PC-9 (cell line): ENCODE measurements at regions not wholly inside any gene's neighbourhood (a gene's known extent, or its start where the extent isn't known, plus 50 kb on each side); places are given as distances from the start of the nearest gene placed in this dataset.

Experiments
- BruUV-seq: library from RNA; stranded (reverse); fragments of 400-500 nt; replicated peaks from 2 replicates; lab custom pipeline; 2021; lab: Mats Ljungman, UMichigan
- CTCF ChIA-PET: fragments of 300-600 bp; sonication (Branson Sonifier 250); formaldehyde crosslinking; loops from one replicate; lab custom pipeline; 2022; ENCODE audit warnings: antibody characterized with exemption; lab: Charles Lee
- POLR2A ChIA-PET: fragments of 300-600 bp; sonication (Branson Sonifier 250); formaldehyde crosslinking; loops from one replicate; lab custom pipeline; 2022; ENCODE audit warnings: antibody characterized with exemption; ENCODE audit not compliant: unreplicated experiment; lab: Charles Lee
- DNase-seq, 2 experiments: peaks; one replicate each; pipeline versions ENCODE4 v3.0.0 to v3.0.0-alpha.2; 2015 to 2022; ENCODE audit warnings: mixed read lengths in 1 of 2
- H2AFZ ChIP-seq: fragments of 200-600 bp; sonication (generic); 2 replicates; pipeline ENCODE4 v1.8.1; 2017; ENCODE audit warnings: antibody characterized with exemption
- H3F3A ChIP-seq: fragments of 200-600 bp; sonication (generic); 2 replicates; pipeline ENCODE4 v1.8.1; 2017; ENCODE audit warnings: antibody characterized with exemption, mild to moderate bottlenecking, low read depth; ENCODE audit not compliant: insufficient read depth
- H3K27ac ChIP-seq: fragments of 200-600 bp; sonication (generic); 2 replicates; pipeline ENCODE4 v1.6.1; 2016; ENCODE audit warnings: mixed run types
- H3K27me3 ChIP-seq: fragments of 200-600 bp; sonication (generic); 2 replicates; pipeline ENCODE4 v1.6.1; 2016; ENCODE audit warnings: low read depth, mixed run types; ENCODE audit not compliant: insufficient read depth
- H3K36me3 ChIP-seq: fragments of 200-600 bp; sonication (generic); 2 replicates; pipeline ENCODE4 v1.6.1; 2016; ENCODE audit warnings: low read depth, mixed run types
- H3K4me1 ChIP-seq: fragments of 200-600 bp; sonication (generic); replicated peaks from 2 replicates; pipeline ENCODE4 v1.6.1; 2016; ENCODE audit warnings: mixed run types; ENCODE audit not compliant: insufficient read depth
- H3K4me2 ChIP-seq: fragments of 200-600 bp; sonication (generic); 2 replicates; pipeline ENCODE4 v1.6.1; 2017; ENCODE audit warnings: mixed run types
- H3K4me3 ChIP-seq: fragments of 200-600 bp; sonication (generic); 2 replicates; pipeline ENCODE4 v1.6.1; 2016; ENCODE audit warnings: mixed run types
- H3K79me2 ChIP-seq: fragments of 200-600 bp; sonication (generic); 2 replicates; pipeline ENCODE4 v1.6.1; 2017; ENCODE audit warnings: low read depth, mixed run types
- H3K9me2 ChIP-seq: fragments of 200-600 bp; sonication (generic); 2 replicates; pipeline ENCODE4 v1.8.1; 2017; ENCODE audit warnings: mild to moderate bottlenecking; ENCODE audit not compliant: insufficient read depth
- H3K9me3 ChIP-seq: fragments of 200-600 bp; sonication (generic); 2 replicates; pipeline ENCODE4 v1.8.1; 2016; ENCODE audit warnings: low read depth; ENCODE audit not compliant: insufficient read depth
- H4K20me1 ChIP-seq: fragments of 200-600 bp; sonication (generic); 2 replicates; pipeline ENCODE4 v1.8.1; 2017; ENCODE audit not compliant: insufficient read depth
- EZH2 ChIP-seq: fragments of 200-600 bp; sonication (generic); IDR thresholded peaks from 2 replicates; pipeline ENCODE4 v1.8.0; 2017; ENCODE audit warnings: antibody characterized with exemption, low read depth
- intact Hi-C: fragments of 100-400 bp; cut with micrococcal nuclease; formaldehyde crosslinking; loops from one replicate; pipeline ENCODE4 v1.10.0; 2022; ENCODE audit not compliant: unreplicated experiment
- TF ChIP-seq, protein P1 (sequence below): fragments of 200-600 bp; sonication (generic); conservative IDR thresholded peaks from 2 replicates; pipeline ENCODE4 v1.6.1; 2017; ENCODE audit warnings: mixed run types, antibody characterized with exemption, mild to moderate bottlenecking, moderate library complexity

DNA sequence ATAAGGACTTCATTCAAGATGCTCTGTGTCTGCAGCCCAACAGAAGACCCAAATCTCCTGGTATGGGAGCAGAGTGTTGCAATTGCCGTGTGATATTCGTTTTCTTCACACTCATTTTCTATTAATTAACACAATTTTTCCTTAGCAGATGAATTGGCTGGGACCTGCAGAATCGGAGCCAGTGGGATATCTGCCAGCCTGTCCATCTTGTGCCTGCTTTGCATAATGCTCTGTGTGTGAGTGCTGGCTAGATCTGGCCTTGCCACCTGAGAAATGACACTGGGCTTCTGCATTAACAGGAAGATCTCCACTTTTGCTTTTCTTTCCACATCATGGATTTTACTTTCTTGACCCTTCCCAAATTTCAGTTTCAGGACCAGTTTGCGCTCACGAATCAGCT, 70.4 kb upstream of the GPR158 start:
- intact Hi-C loops, result no loop called here
- H3F3A ChIP-seq, result no peaks in the 10 kb centered on the region
- no peaks in the 10 kb centered on the region for H4K20me1 ChIP-seq
- ChIA-PET POLR2A (no interaction called here), CTCF (no interaction called here)
- DNase-seq, result no peak
- no peak overlapping the region for H3K4me3 ChIP-seq
- H3K27me3 ChIP-seq, result no peaks in the 10 kb centered on the region
- no TSS peak for BruUV-seq
- no peaks in the 10 kb centered on the region for H3K4me1 ChIP-seq
- H3K9me3 ChIP-seq, result no peaks in the 10 kb centered on the region
- H3K9me2 ChIP-seq, result no peaks in the 10 kb centered on the region
- no peaks in the 10 kb centered on the region for H3K79me2 ChIP-seq
- no peak overlapping the region for H3K4me2 ChIP-seq
- no peak overlapping the region for H2AFZ ChIP-seq
- no peak overlapping the region for H3K27ac ChIP-seq
- TF ChIP-seq EZH2, result no peak
- TF ChIP-seq, protein P1, sequence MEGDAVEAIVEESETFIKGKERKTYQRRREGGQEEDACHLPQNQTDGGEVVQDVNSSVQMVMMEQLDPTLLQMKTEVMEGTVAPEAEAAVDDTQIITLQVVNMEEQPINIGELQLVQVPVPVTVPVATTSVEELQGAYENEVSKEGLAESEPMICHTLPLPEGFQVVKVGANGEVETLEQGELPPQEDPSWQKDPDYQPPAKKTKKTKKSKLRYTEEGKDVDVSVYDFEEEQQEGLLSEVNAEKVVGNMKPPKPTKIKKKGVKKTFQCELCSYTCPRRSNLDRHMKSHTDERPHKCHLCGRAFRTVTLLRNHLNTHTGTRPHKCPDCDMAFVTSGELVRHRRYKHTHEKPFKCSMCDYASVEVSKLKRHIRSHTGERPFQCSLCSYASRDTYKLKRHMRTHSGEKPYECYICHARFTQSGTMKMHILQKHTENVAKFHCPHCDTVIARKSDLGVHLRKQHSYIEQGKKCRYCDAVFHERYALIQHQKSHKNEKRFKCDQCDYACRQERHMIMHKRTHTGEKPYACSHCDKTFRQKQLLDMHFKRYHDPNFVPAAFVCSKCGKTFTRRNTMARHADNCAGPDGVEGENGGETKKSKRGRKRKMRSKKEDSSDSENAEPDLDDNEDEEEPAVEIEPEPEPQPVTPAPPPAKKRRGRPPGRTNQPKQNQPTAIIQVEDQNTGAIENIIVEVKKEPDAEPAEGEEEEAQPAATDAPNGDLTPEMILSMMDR, result no peak
- no peaks in the 10 kb centered on the region for H3K36me3 ChIP-seq

DNA sequence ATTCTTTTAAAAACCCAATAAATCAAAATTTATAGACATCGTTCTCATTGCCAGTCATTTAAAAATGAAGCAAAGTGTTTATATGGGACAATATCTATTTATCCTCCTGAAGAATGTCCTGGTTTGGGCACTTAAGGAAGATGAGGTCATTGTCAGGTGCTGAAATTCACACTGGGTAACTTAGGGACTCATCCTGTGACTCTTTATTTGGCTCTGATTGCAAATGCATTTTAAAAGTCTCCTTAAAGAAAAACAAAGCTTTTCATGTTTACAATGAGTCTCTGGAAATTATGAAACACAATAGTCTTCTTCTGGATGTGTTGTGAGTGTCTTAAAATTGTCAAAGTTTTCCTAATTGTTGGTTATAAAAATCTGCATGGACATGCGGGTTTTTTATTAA, 69.5 kb upstream of the GPR158 start:
- Histone ChIP-seq H3K79me2 (no peaks in the 10 kb centered on the region), H3K4me2 (no peak overlapping the region), H3F3A (no peaks in the 10 kb centered on the region), H4K20me1 (no peaks in the 10 kb centered on the region), H3K9me3 (no peaks in the 10 kb centered on the region), H3K4me3 (no peak overlapping the region), H2AFZ (no peak overlapping the region), H3K4me1 (no peaks in the 10 kb centered on the region), H3K9me2 (no peaks in the 10 kb centered on the region), H3K27me3 (no peaks in the 10 kb centered on the region), H3K27ac (no peak overlapping the region), H3K36me3 (no peaks in the 10 kb centered on the region)
- ChIA-PET POLR2A (no interaction called here), CTCF (no interaction called here)
- intact Hi-C loops, result no loop called here
- DNase-seq, result no peak
- no peak for TF ChIP-seq EZH2
- TF ChIP-seq, protein P1, result no peak
- BruUV-seq, result no TSS peak

DNA sequence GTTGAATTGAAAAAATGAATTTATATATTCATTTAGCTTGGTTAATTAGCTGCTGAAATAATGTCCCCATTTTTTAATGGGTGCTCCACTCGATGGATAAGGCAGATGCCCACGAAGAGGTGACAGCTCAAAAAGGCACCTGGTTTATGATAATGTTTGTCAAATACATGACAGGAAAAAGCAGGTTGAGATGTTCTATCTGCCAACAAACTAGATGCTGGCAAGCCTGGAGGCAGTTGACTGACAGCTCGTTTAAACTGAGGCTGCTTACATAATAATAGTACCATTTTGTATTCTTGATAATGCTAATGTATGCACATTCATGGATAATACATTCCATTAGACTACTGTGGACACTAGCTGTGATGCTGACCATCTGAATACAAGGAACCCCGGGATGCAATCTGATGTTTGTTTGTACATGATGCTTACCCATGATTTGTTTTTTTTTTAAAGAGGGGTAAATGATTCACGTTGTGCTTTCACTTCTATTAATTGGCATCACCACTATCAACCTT, 69.0 kb upstream of the GPR158 start:
- ChIA-PET POLR2A (no interaction called here), CTCF (no interaction called here)
- Histone ChIP-seq H3K4me1 (no peaks in the 10 kb centered on the region), H3K4me3 (no peak overlapping the region), H3F3A (no peaks in the 10 kb centered on the region), H3K27me3 (no peaks in the 10 kb centered on the region), H4K20me1 (no peaks in the 10 kb centered on the region), H3K36me3 (no peaks in the 10 kb centered on the region), H3K9me2 (no peaks in the 10 kb centered on the region), H3K4me2 (no peak overlapping the region), H3K27ac (no peak overlapping the region), H3K9me3 (no peaks in the 10 kb centered on the region), H3K79me2 (no peaks in the 10 kb centered on the region), H2AFZ (no peak overlapping the region)
- no peak for TF ChIP-seq EZH2
- TF ChIP-seq, protein P1, result no peak
- no TSS peak for BruUV-seq
- intact Hi-C loops, result no loop called here
- no peak for DNase-seq
